ENCODE measurements at regions not wholly inside any gene's neighbourhood (a gene's known extent, or its start where the extent isn't known, plus 50 kb on each side); places are given as distances from the start of the nearest gene placed in this dataset.

- H3K36me3 ChIP-seq (ENCODE audit: insufficient read depth, low read length), result no peaks in the 10 kb centered on the region
- H3K27me3 ChIP-seq (ENCODE audit: control insufficient read depth in 1 of 2, insufficient read depth in 2 of 2, low read length in 2 of 2), result no peaks in the 10 kb centered on the region
- no peaks in the 10 kb centered on the region for H3K9me3 ChIP-seq (ENCODE audit: low read length)
- H3K4me1 ChIP-seq (ENCODE audit: insufficient read depth, low read length), result peaks cover 19% of the 10 kb centered on the region
- H3K27ac ChIP-seq (ENCODE audit: low read depth, low read length), result no peak overlapping the region
- no peak overlapping the region for H3K4me3 ChIP-seq (ENCODE audit: low read depth in 1 of 2, low read length in 2 of 2)
- no peak overlapping the region for H3K9ac ChIP-seq (ENCODE audit: low read length)
Measured at GRCh38 chr17:79355165-79355564, 255.7 kb downstream of the RBFOX3 start.

- no peaks in the 10 kb centered on the region for H3K9me3 ChIP-seq (ENCODE audit: low read length)
Measured at GRCh38 chr17:79354173-79354820, 256.6 kb downstream of the RBFOX3 start.

DNA sequence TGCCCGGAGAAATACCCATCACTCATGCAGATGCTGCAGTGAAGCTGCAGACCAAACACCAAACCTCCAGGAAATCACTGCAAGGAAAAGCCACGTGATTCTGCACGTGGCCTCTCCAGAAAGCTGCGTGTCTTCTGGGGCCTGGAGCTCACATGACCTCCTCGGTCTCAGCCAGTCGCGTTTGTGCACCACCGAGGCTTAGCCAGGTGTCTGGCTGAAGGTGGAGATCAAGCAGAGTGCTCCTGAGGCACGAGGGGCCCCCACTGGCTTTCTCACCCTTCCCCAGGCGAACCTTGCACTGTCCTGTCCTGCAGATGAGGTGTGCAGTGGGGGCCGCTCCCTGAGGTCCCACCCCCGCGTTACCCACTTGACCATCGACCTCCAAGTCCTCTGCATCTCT is 257.3 kb downstream of the RBFOX3 start:
- no peaks in the 10 kb centered on the region for H3K9me3 ChIP-seq (ENCODE audit: low read length)
- no peak overlapping the region for H3K9ac ChIP-seq (ENCODE audit: low read length)
- no peak overlapping the region for H3K27ac ChIP-seq (ENCODE audit: low read depth, low read length)
- peaks cover 19% of the 10 kb centered on the region for H3K4me1 ChIP-seq (ENCODE audit: insufficient read depth, low read length)
- H3K36me3 ChIP-seq (ENCODE audit: insufficient read depth, low read length), result no peaks in the 10 kb centered on the region
- no peak overlapping the region for H3K4me3 ChIP-seq (ENCODE audit: low read depth in 1 of 2, low read length in 2 of 2)
- H3K27me3 ChIP-seq (ENCODE audit: control insufficient read depth in 1 of 2, insufficient read depth in 2 of 2, low read length in 2 of 2), result no peaks in the 10 kb centered on the region

More at GRCh38 chr17:79354173-79354820, 256.6 kb downstream of the RBFOX3 start:
- Histone ChIP-seq H3K4me3 (ENCODE audit: low read depth in 1 of 2, low read length in 2 of 2) (no peak overlapping the region), H3K27ac (ENCODE audit: low read depth, low read length) (no peak overlapping the region), H3K4me1 (ENCODE audit: insufficient read depth, low read length) (peaks cover 19% of the 10 kb centered on the region), H3K9ac (ENCODE audit: low read length) (no peak overlapping the region), H3K36me3 (ENCODE audit: insufficient read depth, low read length) (no peaks in the 10 kb centered on the region), H3K27me3 (ENCODE audit: control insufficient read depth in 1 of 2, insufficient read depth in 2 of 2, low read length in 2 of 2) (no peaks in the 10 kb centered on the region)

- H3K9ac ChIP-seq (ENCODE audit: low read length), result no peak overlapping the region
- H3K9me3 ChIP-seq (ENCODE audit: low read length), result no peaks in the 10 kb centered on the region
- H3K27me3 ChIP-seq (ENCODE audit: control insufficient read depth in 1 of 2, insufficient read depth in 2 of 2, low read length in 2 of 2), result no peaks in the 10 kb centered on the region
- peaks cover 19% of the 10 kb centered on the region for H3K4me1 ChIP-seq (ENCODE audit: insufficient read depth, low read length)
- H3K4me3 ChIP-seq (ENCODE audit: low read depth in 1 of 2, low read length in 2 of 2), result no peak overlapping the region
- H3K36me3 ChIP-seq (ENCODE audit: insufficient read depth, low read length), result no peaks in the 10 kb centered on the region
- H3K27ac ChIP-seq (ENCODE audit: low read depth, low read length), result no peak overlapping the region
Measured at GRCh38 chr17:79353016-79353415, 257.8 kb downstream of the RBFOX3 start.

- no peak overlapping the region for H3K9ac ChIP-seq (ENCODE audit: low read length)
- no peak overlapping the region for H3K27ac ChIP-seq (ENCODE audit: low read depth, low read length)
- no peaks in the 10 kb centered on the region for H3K9me3 ChIP-seq (ENCODE audit: low read length)
- no peak overlapping the region for H3K4me3 ChIP-seq (ENCODE audit: low read depth in 1 of 2, low read length in 2 of 2)
- H3K4me1 ChIP-seq (ENCODE audit: insufficient read depth, low read length), result peaks cover 7% of the 10 kb centered on the region
- H3K27me3 ChIP-seq (ENCODE audit: control insufficient read depth in 1 of 2, insufficient read depth in 2 of 2, low read length in 2 of 2), result no peaks in the 10 kb centered on the region
- no peaks in the 10 kb centered on the region for H3K36me3 ChIP-seq (ENCODE audit: insufficient read depth, low read length)
Measured at GRCh38 chr17:79350533-79350932, 260.3 kb downstream of the RBFOX3 start.

DNA sequence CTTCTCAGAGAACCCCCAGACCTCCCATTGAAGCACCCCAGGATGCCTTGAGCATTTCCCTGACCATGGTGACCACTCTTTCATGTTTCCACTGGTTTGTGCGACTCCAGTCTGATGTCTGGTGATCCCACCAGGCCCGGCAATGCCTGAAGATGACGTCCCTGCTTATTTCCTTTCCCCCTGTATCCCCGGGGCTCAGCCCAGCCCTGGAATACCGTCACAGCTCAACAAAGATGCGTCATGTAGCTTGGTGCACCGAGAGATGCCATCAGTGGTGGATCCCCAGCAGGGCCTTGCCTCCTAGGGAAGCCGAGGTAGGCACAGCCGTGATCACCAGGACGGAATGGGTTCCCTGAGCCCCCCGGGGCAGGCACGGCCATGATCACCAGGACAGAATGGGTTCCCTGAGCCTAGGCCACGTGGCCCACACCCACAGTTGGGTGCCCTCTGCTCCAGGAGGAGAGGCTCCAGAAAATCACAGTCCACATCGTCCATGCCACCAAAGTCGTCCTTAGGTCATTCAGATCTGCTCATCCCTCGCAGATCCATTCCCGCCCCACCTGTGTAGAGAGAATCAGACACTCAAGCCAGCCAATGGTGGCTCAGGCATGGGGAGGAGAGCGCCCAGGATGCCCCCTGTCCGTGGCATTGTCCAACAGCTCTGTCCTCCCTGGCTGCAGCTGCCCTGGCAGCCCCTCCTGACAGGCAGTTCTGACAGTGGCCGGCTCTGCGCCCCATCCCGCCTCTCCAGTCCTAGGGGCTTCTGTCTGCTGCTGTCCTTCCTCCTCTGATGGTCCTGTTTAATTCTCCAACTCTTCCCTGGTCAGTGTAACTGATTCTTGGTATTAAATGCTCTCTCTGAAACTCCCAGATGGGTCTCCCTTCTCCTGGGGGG is 261.1 kb downstream of the RBFOX3 start:
- no peak overlapping the region for H3K9ac ChIP-seq (ENCODE audit: low read length)
- no peaks in the 10 kb centered on the region for H3K9me3 ChIP-seq (ENCODE audit: low read length)
- H3K27me3 ChIP-seq (ENCODE audit: control insufficient read depth in 1 of 2, insufficient read depth in 2 of 2, low read length in 2 of 2), result no peaks in the 10 kb centered on the region
- H3K4me1 ChIP-seq (ENCODE audit: insufficient read depth, low read length), result no peaks in the 10 kb centered on the region
- H3K27ac ChIP-seq (ENCODE audit: low read depth, low read length), result no peak overlapping the region
- no peaks in the 10 kb centered on the region for H3K36me3 ChIP-seq (ENCODE audit: insufficient read depth, low read length)
- no peak overlapping the region for H3K4me3 ChIP-seq (ENCODE audit: low read depth in 1 of 2, low read length in 2 of 2)

DNA sequence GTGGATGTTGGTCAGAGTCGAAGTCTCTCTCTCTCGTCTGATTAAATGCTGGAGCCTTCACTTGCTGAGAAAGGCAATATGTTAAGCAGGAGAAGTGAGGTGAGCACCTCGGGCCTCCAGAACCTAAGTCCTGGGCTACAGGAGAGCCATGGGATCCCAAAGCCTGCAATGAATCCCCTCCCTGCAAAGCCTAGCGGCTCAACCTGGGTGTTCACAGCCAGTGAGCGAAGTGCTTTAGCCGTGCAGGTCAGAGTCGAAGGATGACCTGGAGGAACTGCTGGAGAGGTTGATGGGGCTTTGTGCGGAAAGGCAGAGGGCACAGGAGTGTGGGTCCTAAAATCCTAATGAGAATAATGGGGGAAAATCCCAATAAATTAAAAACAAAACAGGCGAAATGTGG is 267.8 kb downstream of the ENGASE start:
- H3K9ac ChIP-seq (ENCODE audit: low read length), result no peak overlapping the region
- H3K27me3 ChIP-seq (ENCODE audit: control insufficient read depth in 1 of 2, insufficient read depth in 2 of 2, low read length in 2 of 2), result no peaks in the 10 kb centered on the region
- H3K27ac ChIP-seq (ENCODE audit: low read depth, low read length), result no peak overlapping the region
- H3K36me3 ChIP-seq (ENCODE audit: insufficient read depth, low read length), result no peaks in the 10 kb centered on the region
- no peak overlapping the region for H3K4me3 ChIP-seq (ENCODE audit: low read depth in 1 of 2, low read length in 2 of 2)
- peaks cover 9% of the 10 kb centered on the region for H3K4me1 ChIP-seq (ENCODE audit: insufficient read depth, low read length)
- H3K9me3 ChIP-seq (ENCODE audit: low read length), result no peaks in the 10 kb centered on the region

DNA sequence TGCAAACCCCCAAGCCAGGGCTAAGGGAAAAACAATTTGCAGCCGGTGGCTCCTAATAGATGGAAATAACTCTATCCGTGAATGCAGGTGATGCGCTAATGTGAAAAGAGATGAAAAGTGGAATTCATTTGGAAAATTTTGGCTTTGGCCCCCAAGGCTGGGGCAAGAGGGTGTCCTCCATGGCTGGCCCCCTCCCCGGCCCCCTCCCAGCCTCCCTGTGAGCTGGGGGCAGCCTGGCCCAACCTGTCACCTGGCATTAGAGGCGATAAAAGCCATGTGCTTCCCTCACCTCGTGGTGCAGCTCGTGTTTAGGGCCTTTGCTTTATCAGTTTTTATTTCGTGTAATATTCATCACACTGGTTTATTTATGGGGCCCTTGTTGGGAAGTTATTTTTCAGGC is 267.2 kb downstream of the ENGASE start:
- Histone ChIP-seq H3K27ac (ENCODE audit: low read depth, low read length) (no peak overlapping the region), H3K4me3 (ENCODE audit: low read depth in 1 of 2, low read length in 2 of 2) (no peak overlapping the region), H3K9me3 (ENCODE audit: low read length) (no peaks in the 10 kb centered on the region), H3K9ac (ENCODE audit: low read length) (no peak overlapping the region), H3K4me1 (ENCODE audit: insufficient read depth, low read length) (peaks cover 9% of the 10 kb centered on the region), H3K27me3 (ENCODE audit: control insufficient read depth in 1 of 2, insufficient read depth in 2 of 2, low read length in 2 of 2) (no peaks in the 10 kb centered on the region), H3K36me3 (ENCODE audit: insufficient read depth, low read length) (no peaks in the 10 kb centered on the region)

DNA sequence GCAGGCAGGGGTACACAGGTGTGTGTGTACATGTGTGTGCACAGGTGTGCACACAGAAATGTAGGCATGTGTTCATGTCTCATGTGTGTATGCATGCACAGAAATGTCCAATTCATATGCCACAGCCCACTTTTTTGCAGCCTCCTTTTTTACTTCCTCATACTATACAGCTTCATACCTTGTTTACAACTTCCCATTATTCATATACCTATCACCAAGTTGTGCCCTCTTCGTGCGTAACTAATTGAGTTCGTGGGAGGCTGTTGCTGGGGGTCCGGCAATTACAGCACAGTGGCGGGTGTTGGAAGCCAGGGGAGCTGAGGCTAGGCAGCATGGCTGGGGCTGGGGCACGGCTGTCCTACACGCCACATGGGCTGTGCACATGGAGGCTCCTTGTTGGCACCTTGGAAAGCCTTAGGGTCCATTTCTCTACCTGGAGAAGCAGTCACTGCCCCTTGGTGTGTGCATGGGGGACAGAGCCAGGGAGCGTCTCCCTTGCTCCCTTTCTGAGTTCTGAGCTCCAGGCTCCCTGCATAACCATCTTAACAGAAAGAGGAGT is 266.7 kb downstream of the ENGASE start:
- no peak overlapping the region for H3K27ac ChIP-seq (ENCODE audit: low read depth, low read length)
- H3K9me3 ChIP-seq (ENCODE audit: low read length), result no peaks in the 10 kb centered on the region
- no peak overlapping the region for H3K4me3 ChIP-seq (ENCODE audit: low read depth in 1 of 2, low read length in 2 of 2)
- peaks cover 9% of the 10 kb centered on the region for H3K4me1 ChIP-seq (ENCODE audit: insufficient read depth, low read length)
- no peak overlapping the region for H3K9ac ChIP-seq (ENCODE audit: low read length)
- no peaks in the 10 kb centered on the region for H3K36me3 ChIP-seq (ENCODE audit: insufficient read depth, low read length)
- H3K27me3 ChIP-seq (ENCODE audit: control insufficient read depth in 1 of 2, insufficient read depth in 2 of 2, low read length in 2 of 2), result no peaks in the 10 kb centered on the region

DNA sequence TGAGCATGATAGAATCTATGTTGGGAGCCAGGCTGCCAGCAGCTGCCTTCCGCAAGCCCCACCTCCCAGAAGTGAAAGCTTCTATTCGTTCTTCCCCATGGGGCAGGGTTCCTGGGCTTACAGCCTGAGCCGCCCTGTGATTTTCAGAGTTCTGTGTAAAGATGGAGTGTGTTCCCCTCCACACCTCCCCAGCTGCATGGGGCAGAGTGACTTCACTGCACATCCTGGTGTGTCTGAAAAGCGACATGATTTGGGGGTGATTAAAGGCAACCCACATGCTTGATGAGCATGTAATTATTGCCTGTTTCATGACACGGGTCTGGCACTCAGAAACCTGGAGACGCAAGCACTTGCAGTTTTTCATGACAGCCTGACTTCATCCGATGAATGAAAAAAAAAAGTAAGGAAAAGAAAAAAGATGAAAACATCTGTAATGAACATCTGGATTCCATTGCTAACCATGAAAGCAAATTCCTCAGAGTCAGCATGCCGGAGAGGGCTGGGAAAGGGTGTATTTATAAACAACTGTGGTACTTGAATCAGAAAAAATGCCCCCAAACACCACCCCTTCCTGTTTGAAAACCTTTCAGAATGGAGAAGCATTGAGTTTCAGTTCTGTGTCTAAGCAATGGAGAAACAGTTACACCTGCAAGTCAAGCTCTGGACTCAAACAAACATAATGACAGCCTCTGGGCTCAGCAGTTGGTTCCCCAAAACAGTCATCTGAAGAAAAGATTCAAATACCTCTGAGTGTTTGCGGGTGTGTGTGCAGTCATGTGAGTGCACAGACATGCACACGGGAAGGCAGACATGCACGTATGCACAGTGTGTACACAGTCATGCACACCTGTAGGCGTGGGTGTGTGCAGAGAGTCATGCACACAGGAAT is 266.0 kb downstream of the ENGASE start:
- Histone ChIP-seq H3K4me3 (ENCODE audit: low read depth in 1 of 2, low read length in 2 of 2) (no peak overlapping the region), H3K9ac (ENCODE audit: low read length) (no peak overlapping the region), H3K36me3 (ENCODE audit: insufficient read depth, low read length) (no peaks in the 10 kb centered on the region), H3K27me3 (ENCODE audit: control insufficient read depth in 1 of 2, insufficient read depth in 2 of 2, low read length in 2 of 2) (no peaks in the 10 kb centered on the region), H3K9me3 (ENCODE audit: low read length) (no peaks in the 10 kb centered on the region), H3K4me1 (ENCODE audit: insufficient read depth, low read length) (peaks cover 9% of the 10 kb centered on the region), H3K27ac (ENCODE audit: low read depth, low read length) (no peak overlapping the region)

- Histone ChIP-seq H3K9ac (ENCODE audit: low read length) (no peak overlapping the region), H3K36me3 (ENCODE audit: insufficient read depth, low read length) (no peaks in the 10 kb centered on the region), H3K9me3 (ENCODE audit: low read length) (no peaks in the 10 kb centered on the region), H3K27ac (ENCODE audit: low read depth, low read length) (no peak overlapping the region), H3K27me3 (ENCODE audit: control insufficient read depth in 1 of 2, insufficient read depth in 2 of 2, low read length in 2 of 2) (no peaks in the 10 kb centered on the region), H3K4me1 (ENCODE audit: insufficient read depth, low read length) (peaks cover 9% of the 10 kb centered on the region), H3K4me3 (ENCODE audit: low read depth in 1 of 2, low read length in 2 of 2) (no peak overlapping the region)
Measured at GRCh38 chr17:79339321-79339720, 264.7 kb downstream of the ENGASE start.

Data from muscle layer of colon (tissue), 2 donors.